Activated T-helper 2 cell treated with anti-CD3 and anti-CD28 coated beads, Interferon-gamma antibody, Interleukin-2, Interleukin-4, amounts not matched to agents 10 μg/mL and 5 μg/mL and 100 μg/mL, durations not matched to agents 14 hours and 24 hours and 36 hours (primary cell): ENCODE measurements at regions not wholly inside any gene's neighbourhood (a gene's known extent, or its start where the extent isn't known, plus 50 kb on each side); places are given as distances from the start of the nearest gene placed in this dataset.
"Not testable (repeated sequence)": the region's sequence is repeated elsewhere in the genome, so short reads cannot be mapped to it uniquely, and the experiment has no call there.

Experiments used
- DNase-seq: peaks from one replicate; pipeline ENCODE4 v3.0.0; 2021; ENCODE audit warnings: low spot score
- H3K27ac Mint-ChIP-seq: one replicate; pipeline ENCODE4 v1.8.0; 2021; ENCODE audit warnings: mixed read lengths
- H3K27me3 Mint-ChIP-seq: one replicate; pipeline ENCODE4 v1.8.0; 2021; ENCODE audit warnings: low read depth, mixed read lengths
- H3K36me3 Mint-ChIP-seq: one replicate; pipeline ENCODE4 v1.8.0; 2021; ENCODE audit warnings: low read depth, mixed read lengths
- H3K4me1 Mint-ChIP-seq: one replicate; pipeline ENCODE4 v1.8.0; 2021; ENCODE audit warnings: low read depth, mixed read lengths
- H3K4me3 Mint-ChIP-seq: one replicate; pipeline ENCODE4 v1.8.0; 2021; ENCODE audit warnings: low read depth, mild to moderate bottlenecking, moderate library complexity, mixed read lengths
- H3K9me3 Mint-ChIP-seq: one replicate; pipeline ENCODE4 v1.8.0; 2021; ENCODE audit warnings: mixed read lengths
- intact Hi-C: fragments of 100-400 bp; cut with micrococcal nuclease; formaldehyde crosslinking; loops from one replicate; pipeline ENCODE4 v1.15.1; 2023

- Mint-ChIP-seq H3K4me1 (no peaks in the 10 kb centered on the region), H3K27ac (no peak overlapping the region), H3K27me3 (no peaks in the 10 kb centered on the region), H3K4me3 (no peak overlapping the region), H3K36me3 (no peaks in the 10 kb centered on the region), H3K9me3 (peaks cover 5% of the 10 kb centered on the region)
- DNase-seq, result no peak
- intact Hi-C loops, result no loop called here
Observed at GRCh38 chr3:36032180-36033047, 347.9 kb upstream of the STAC start.

- intact Hi-C loops, result no loop called here
- no peaks in the 10 kb centered on the region for H3K27me3 Mint-ChIP-seq
- H3K27ac Mint-ChIP-seq, result no peak overlapping the region
- no peaks in the 10 kb centered on the region for H3K4me1 Mint-ChIP-seq
- DNase-seq, result no peak
- H3K9me3 Mint-ChIP-seq, result no peaks in the 10 kb centered on the region
- H3K4me3 Mint-ChIP-seq, result no peak overlapping the region
- no peaks in the 10 kb centered on the region for H3K36me3 Mint-ChIP-seq
Observed at GRCh38 chr3:36058404-36059030, 321.8 kb upstream of the STAC start.

- no peak overlapping the region for H3K4me3 Mint-ChIP-seq
- no peaks in the 10 kb centered on the region for H3K36me3 Mint-ChIP-seq
- H3K4me1 Mint-ChIP-seq, result no peaks in the 10 kb centered on the region
- no peak for DNase-seq
- H3K9me3 Mint-ChIP-seq, result no peaks in the 10 kb centered on the region
- H3K27me3 Mint-ChIP-seq, result no peaks in the 10 kb centered on the region
- H3K27ac Mint-ChIP-seq, result no peak overlapping the region
- intact Hi-C loops, result no loop called here
Observed at GRCh38 chr3:36060950-36061349, 319.4 kb upstream of the STAC start.

- intact Hi-C loops, result no loop called here
- H3K36me3 Mint-ChIP-seq, result no peaks in the 10 kb centered on the region
- H3K27me3 Mint-ChIP-seq, result no peaks in the 10 kb centered on the region
- H3K4me3 Mint-ChIP-seq, result no peak overlapping the region
- H3K4me1 Mint-ChIP-seq, result no peaks in the 10 kb centered on the region
- H3K9me3 Mint-ChIP-seq, result no peaks in the 10 kb centered on the region
- DNase-seq, result no peak
- no peak overlapping the region for H3K27ac Mint-ChIP-seq
Observed at GRCh38 chr3:36063992-36064391, 316.3 kb upstream of the STAC start.

GRCh38 chr3:36065321-36065720 lies 315.0 kb upstream of the STAC start:
- DNase-seq, result no peak
- no peaks in the 10 kb centered on the region for H3K9me3 Mint-ChIP-seq
- no peak overlapping the region for H3K27ac Mint-ChIP-seq
- no peaks in the 10 kb centered on the region for H3K27me3 Mint-ChIP-seq
- H3K36me3 Mint-ChIP-seq, result no peaks in the 10 kb centered on the region
- H3K4me3 Mint-ChIP-seq, result no peak overlapping the region
- intact Hi-C loops, result no loop called here
- H3K4me1 Mint-ChIP-seq, result no peaks in the 10 kb centered on the region

- Mint-ChIP-seq H3K4me1 (no peaks in the 10 kb centered on the region), H3K4me3 (no peak overlapping the region), H3K27me3 (no peaks in the 10 kb centered on the region), H3K36me3 (no peaks in the 10 kb centered on the region), H3K27ac (no peak overlapping the region), H3K9me3 (no peaks in the 10 kb centered on the region)
- intact Hi-C loops, result no loop called here
- DNase-seq, result no peak
Observed at GRCh38 chr3:36075491-36075890, 304.8 kb upstream of the STAC start.

- Mint-ChIP-seq H3K36me3 (no peaks in the 10 kb centered on the region), H3K4me3 (no peak overlapping the region), H3K27me3 (no peaks in the 10 kb centered on the region), H3K4me1 (no peaks in the 10 kb centered on the region), H3K9me3 (peaks cover 9% of the 10 kb centered on the region), H3K27ac (no peak overlapping the region)
- DNase-seq, result no peak
- intact Hi-C loops, result no loop called here
Observed at GRCh38 chr3:36077320-36077719, 303.0 kb upstream of the STAC start.

GRCh38 chr3:36082958-36083357 lies 297.3 kb upstream of the STAC start:
- H3K27ac Mint-ChIP-seq, H3K36me3 Mint-ChIP-seq, intact Hi-C loops, H3K4me3 Mint-ChIP-seq, DNase-seq, H3K4me1 Mint-ChIP-seq, H3K27me3 Mint-ChIP-seq: not testable (repeated sequence)
- peaks cover 11% of the 10 kb centered on the region for H3K9me3 Mint-ChIP-seq

- H3K36me3 Mint-ChIP-seq, result no peaks in the 10 kb centered on the region
- intact Hi-C loops, result no loop called here
- H3K4me1 Mint-ChIP-seq, result no peaks in the 10 kb centered on the region
- H3K4me3 Mint-ChIP-seq, result no peak overlapping the region
- H3K27ac Mint-ChIP-seq, result no peak overlapping the region
- no peaks in the 10 kb centered on the region for H3K27me3 Mint-ChIP-seq
- H3K9me3 Mint-ChIP-seq, result no peaks in the 10 kb centered on the region
- no peak for DNase-seq
Observed at GRCh38 chr3:36095238-36095637, 285.1 kb upstream of the STAC start.

GRCh38 chr3:36097209-36097608 lies 283.1 kb upstream of the STAC start:
- DNase-seq, result no peak
- no peaks in the 10 kb centered on the region for H3K9me3 Mint-ChIP-seq

GRCh38 chr3:36114353-36114752 lies 266.0 kb upstream of the STAC start:
- Mint-ChIP-seq H3K27me3 (no peaks in the 10 kb centered on the region), H3K9me3 (no peaks in the 10 kb centered on the region), H3K36me3 (no peaks in the 10 kb centered on the region), H3K4me3 (no peak overlapping the region), H3K4me1 (no peaks in the 10 kb centered on the region), H3K27ac (no peak overlapping the region)
- no peak for DNase-seq
- intact Hi-C loops, result no loop called here

More at GRCh38 chr3:36097209-36097608, 283.1 kb upstream of the STAC start:
- intact Hi-C loops, result no loop called here
- Mint-ChIP-seq H3K36me3 (no peaks in the 10 kb centered on the region), H3K27me3 (no peaks in the 10 kb centered on the region), H3K27ac (no peak overlapping the region), H3K4me3 (no peak overlapping the region), H3K4me1 (no peaks in the 10 kb centered on the region)

- H3K9me3 Mint-ChIP-seq, result peaks cover 3% of the 10 kb centered on the region
- intact Hi-C loops, result no loop called here
- no peak for DNase-seq
- H3K27me3 Mint-ChIP-seq, result no peaks in the 10 kb centered on the region
- H3K36me3 Mint-ChIP-seq, result no peaks in the 10 kb centered on the region
- H3K4me3 Mint-ChIP-seq, result no peak overlapping the region
- H3K4me1 Mint-ChIP-seq, result no peaks in the 10 kb centered on the region
- H3K27ac Mint-ChIP-seq, result no peak overlapping the region
Observed at GRCh38 chr3:36124118-36124796, 256.0 kb upstream of the STAC start.

- H3K27ac Mint-ChIP-seq, result no peak overlapping the region
- DNase-seq, result no peak
- no peak overlapping the region for H3K4me3 Mint-ChIP-seq
- H3K36me3 Mint-ChIP-seq, result no peaks in the 10 kb centered on the region
- no peaks in the 10 kb centered on the region for H3K27me3 Mint-ChIP-seq
- no peaks in the 10 kb centered on the region for H3K9me3 Mint-ChIP-seq
- intact Hi-C loops, result no loop called here
- H3K4me1 Mint-ChIP-seq, result no peaks in the 10 kb centered on the region
Observed at GRCh38 chr3:36132214-36132613, 248.1 kb upstream of the STAC start.
